Natural killer cell treated with Interleukin-12 subunit alpha and Interleukin-12 subunit beta and Interleukin-15 and Interleukin-18, amount 100 ng/mL, for 72 hours (primary cell): ENCODE measurements at regions not wholly inside any gene's neighbourhood (a gene's known extent, or its start where the extent isn't known, plus 50 kb on each side); places are given as distances from the start of the nearest gene placed in this dataset.
"Not testable (repeated sequence)": the region's sequence is repeated elsewhere in the genome, so short reads cannot be mapped to it uniquely, and the experiment has no call there.

Experiments used
- ATAC-seq, 2 donors: fragments of 150-1000 bp; cut with Tn5 transposase in 1 of 2; sonication (Bioruptor Pico), chemical (Tn5 transposase) in 1 of 2; 2 replicates each; pipeline ENCODE4 v1.10.0; 2021
- DNase-seq: peaks from one replicate; pipeline ENCODE4 v3.0.0; 2022; ENCODE audit warnings: low spot score
- H3K27ac Mint-ChIP-seq, 2 donors: 1 replicate in 1 of 2; 2 replicates in 1 of 2; pipeline ENCODE4 v1.8.0; 2022; ENCODE audit warnings: mixed read lengths in 2 of 2, mild to moderate bottlenecking in 1 of 2, moderate library complexity in 1 of 2
- H3K27me3 Mint-ChIP-seq, 2 donors: 1 replicate in 1 of 2; 2 replicates in 1 of 2; pipeline ENCODE4 v1.8.0; 2022; ENCODE audit warnings: mixed read lengths in 2 of 2
- H3K36me3 Mint-ChIP-seq: one replicate; pipeline ENCODE4 v1.8.0; 2022; ENCODE audit warnings: mixed read lengths
- H3K4me1 Mint-ChIP-seq, 2 donors: 1 replicate in 1 of 2; 2 replicates in 1 of 2; pipeline ENCODE4 v1.8.0; 2022; ENCODE audit warnings: low read depth in 2 of 2, mixed read lengths in 2 of 2, mild to moderate bottlenecking in 1 of 2
- H3K4me3 Mint-ChIP-seq: one replicate; pipeline ENCODE4 v1.8.0; 2022; ENCODE audit warnings: mixed read lengths
- H3K9me3 Mint-ChIP-seq: 2 replicates; pipeline ENCODE4 v1.8.0; 2022; ENCODE audit warnings: mixed read lengths

GRCh38 chr1:221228594-221228993 is 349.4 kb downstream of the HLX start:
- no peak for ATAC-seq
- Mint-ChIP-seq H3K9me3 (no peaks in the 10 kb centered on the region), H3K4me1 (no peaks in the 10 kb centered on the region), H3K36me3 (no peaks in the 10 kb centered on the region), H3K4me3 (no peak overlapping the region), H3K27me3 (peaks cover 0 to 3% of the 10 kb centered on the region in 2 donors), H3K27ac (no peak overlapping the region)
- DNase-seq = no peak

GRCh38 chr1:221230605-221231004 is 351.4 kb downstream of the HLX start:
- no peak overlapping the region for H3K27ac Mint-ChIP-seq
- H3K36me3 Mint-ChIP-seq = no peaks in the 10 kb centered on the region
- H3K9me3 Mint-ChIP-seq = no peaks in the 10 kb centered on the region
- no peak for ATAC-seq
- H3K4me1 Mint-ChIP-seq = no peaks in the 10 kb centered on the region
- no peak for DNase-seq
- H3K4me3 Mint-ChIP-seq = no peak overlapping the region
- peaks cover 0 to 3% of the 10 kb centered on the region in 2 donors for H3K27me3 Mint-ChIP-seq

GRCh38 chr1:221234791-221235190 is 355.5 kb downstream of the HLX start:
- Mint-ChIP-seq H3K4me3 (no peak overlapping the region), H3K4me1 (no peaks in the 10 kb centered on the region), H3K27ac (no peak overlapping the region), H3K36me3 (no peaks in the 10 kb centered on the region), H3K27me3 (peaks cover 3 to 7% of the 10 kb centered on the region in 2 donors), H3K9me3 (no peaks in the 10 kb centered on the region)
- ATAC-seq (no peak), DNase-seq (no peak)

GRCh38 chr1:221237587-221237986 is 358.3 kb downstream of the HLX start:
- Mint-ChIP-seq H3K4me1 (no peaks in the 10 kb centered on the region), H3K27me3 (peaks cover 3 to 8% of the 10 kb centered on the region in 2 donors), H3K9me3 (no peaks in the 10 kb centered on the region), H3K36me3 (no peaks in the 10 kb centered on the region), H3K27ac (no peak overlapping the region), H3K4me3 (no peak overlapping the region)
- DNase-seq (no peak), ATAC-seq (no peak)

- Mint-ChIP-seq H3K27ac (no peak overlapping the region), H3K4me1 (no peaks in the 10 kb centered on the region), H3K27me3 (peaks cover 8 to 12% of the 10 kb centered on the region in 2 donors), H3K4me3 (no peak overlapping the region), H3K9me3 (no peaks in the 10 kb centered on the region), H3K36me3 (no peaks in the 10 kb centered on the region)
- ATAC-seq (no peak), DNase-seq (no peak)
Measured at GRCh38 chr1:221239181-221239580, 359.9 kb downstream of the HLX start.

GRCh38 chr1:221239792-221240191 is 360.5 kb downstream of the HLX start:
- Mint-ChIP-seq H3K27ac (no peak overlapping the region), H3K4me1 (no peaks in the 10 kb centered on the region), H3K27me3 (peaks cover 8 to 12% of the 10 kb centered on the region in 2 donors), H3K9me3 (no peaks in the 10 kb centered on the region), H3K36me3 (no peaks in the 10 kb centered on the region), H3K4me3 (no peak overlapping the region)
- no peak for DNase-seq
- ATAC-seq = no peak

GRCh38 chr1:221240690-221241089 is 361.4 kb downstream of the HLX start:
- no peaks in the 10 kb centered on the region for H3K36me3 Mint-ChIP-seq
- H3K4me1 Mint-ChIP-seq = no peaks in the 10 kb centered on the region
- peaks cover 10 to 12% of the 10 kb centered on the region in 2 donors for H3K27me3 Mint-ChIP-seq
- DNase-seq (no peak), ATAC-seq (no peak)
- H3K27ac Mint-ChIP-seq = no peak overlapping the region
- H3K9me3 Mint-ChIP-seq = no peaks in the 10 kb centered on the region
- no peak overlapping the region for H3K4me3 Mint-ChIP-seq

GRCh38 chr1:221241157-221241556 is 361.9 kb downstream of the HLX start:
- DNase-seq = no peak
- Mint-ChIP-seq H3K4me3 (no peak overlapping the region), H3K27me3 (peaks cover 10 to 12% of the 10 kb centered on the region in 2 donors), H3K9me3 (no peaks in the 10 kb centered on the region), H3K36me3 (no peaks in the 10 kb centered on the region), H3K4me1 (no peaks in the 10 kb centered on the region), H3K27ac (no peak overlapping the region)
- no peak for ATAC-seq

GRCh38 chr1:221241592-221241991 is 362.3 kb downstream of the HLX start:
- Mint-ChIP-seq H3K27me3 (peaks cover 10 to 12% of the 10 kb centered on the region in 2 donors), H3K4me1 (no peaks in the 10 kb centered on the region), H3K36me3 (no peaks in the 10 kb centered on the region), H3K27ac (no peak overlapping the region), H3K9me3 (no peaks in the 10 kb centered on the region), H3K4me3 (no peak overlapping the region)
- DNase-seq (no peak), ATAC-seq (no peak)

- no peaks in the 10 kb centered on the region for H3K9me3 Mint-ChIP-seq
- H3K27ac Mint-ChIP-seq = no peak overlapping the region
- peaks cover 7 to 11% of the 10 kb centered on the region in 2 donors for H3K27me3 Mint-ChIP-seq
- no peaks in the 10 kb centered on the region for H3K36me3 Mint-ChIP-seq
- H3K4me3 Mint-ChIP-seq = no peak overlapping the region
- ATAC-seq (no peak), DNase-seq (no peak)
- H3K4me1 Mint-ChIP-seq = no peaks in the 10 kb centered on the region
Measured at GRCh38 chr1:221246067-221246466, 366.8 kb downstream of the HLX start.

GRCh38 chr1:221246628-221247415 is 367.6 kb downstream of the HLX start:
- H3K36me3 Mint-ChIP-seq = no peaks in the 10 kb centered on the region
- ATAC-seq = no peak

GRCh38 chr1:221251580-221251979 is 372.3 kb downstream of the HLX start:
- DNase-seq (no peak), ATAC-seq (no peak)
- peaks cover 6 to 20% of the 10 kb centered on the region in 2 donors for H3K27me3 Mint-ChIP-seq
- no peaks in the 10 kb centered on the region for H3K9me3 Mint-ChIP-seq
- no peaks in the 10 kb centered on the region for H3K4me1 Mint-ChIP-seq
- H3K27ac Mint-ChIP-seq = no peak overlapping the region
- H3K36me3 Mint-ChIP-seq = no peaks in the 10 kb centered on the region
- H3K4me3 Mint-ChIP-seq = no peak overlapping the region

More at GRCh38 chr1:221246628-221247415, 367.6 kb downstream of the HLX start:
- Mint-ChIP-seq H3K27me3 (peaks cover 10 to 12% of the 10 kb centered on the region in 2 donors), H3K9me3 (no peaks in the 10 kb centered on the region), H3K4me1 (no peaks in the 10 kb centered on the region), H3K27ac (no peak overlapping the region), H3K4me3 (no peak overlapping the region)
- DNase-seq = no peak

- ATAC-seq (no peak), DNase-seq (no peak)
- H3K9me3 Mint-ChIP-seq = peaks cover 5% of the 10 kb centered on the region
- no peak overlapping the region for H3K4me3 Mint-ChIP-seq
- H3K36me3 Mint-ChIP-seq = no peaks in the 10 kb centered on the region
- H3K27me3 Mint-ChIP-seq = peaks cover 6 to 15% of the 10 kb centered on the region in 2 donors
- no peak overlapping the region for H3K27ac Mint-ChIP-seq
- no peaks in the 10 kb centered on the region for H3K4me1 Mint-ChIP-seq
Measured at GRCh38 chr1:221254813-221255212, 375.6 kb downstream of the HLX start.

GRCh38 chr1:221256773-221257172 is 377.5 kb downstream of the HLX start:
- H3K9me3 Mint-ChIP-seq = peaks cover 9% of the 10 kb centered on the region

GRCh38 chr1:221257548-221257947 is 378.3 kb downstream of the HLX start:
- not testable (repeated sequence) for H3K27ac Mint-ChIP-seq, ATAC-seq, H3K9me3 Mint-ChIP-seq, H3K4me3 Mint-ChIP-seq, H3K4me1 Mint-ChIP-seq, DNase-seq, H3K36me3 Mint-ChIP-seq
- H3K27me3 Mint-ChIP-seq = peaks cover 11 to 24% of the 10 kb centered on the region in 2 donors

More at GRCh38 chr1:221256773-221257172, 377.5 kb downstream of the HLX start:
- ATAC-seq = no peak
- H3K27ac Mint-ChIP-seq = no peak overlapping the region
- no peak for DNase-seq
- H3K4me3 Mint-ChIP-seq = no peak overlapping the region
- no peaks in the 10 kb centered on the region for H3K4me1 Mint-ChIP-seq
- H3K27me3 Mint-ChIP-seq = peaks cover 8 to 25% of the 10 kb centered on the region in 2 donors
- H3K36me3 Mint-ChIP-seq = peaks cover 4% of the 10 kb centered on the region
